Mesothelial cell of epicardium (in vitro differentiated cells): ENCODE measurements at regions not wholly inside any gene's neighbourhood (a gene's known extent, or its start where the extent isn't known, plus 50 kb on each side); places are given as distances from the start of the nearest gene placed in this dataset.

Source experiments
- DNase-seq, 2 experiments: peaks; one replicate each; pipeline ENCODE4 v3.0.0; 2021; ENCODE audit warnings: low spot score in 2 of 2; ENCODE audit not compliant: unreplicated experiment in 2 of 2
- H3K27ac Mint-ChIP-seq: 2 replicates; pipeline ENCODE4 v1.8.0; 2021; ENCODE audit warnings: mixed read lengths
- H3K27me3 Mint-ChIP-seq: 2 replicates; pipeline ENCODE4 v1.8.0; 2021; ENCODE audit warnings: low read depth, mixed read lengths
- H3K36me3 Mint-ChIP-seq: 2 replicates; pipeline ENCODE4 v1.8.0; 2021; ENCODE audit warnings: mixed read lengths
- H3K4me1 Mint-ChIP-seq: 2 replicates; pipeline ENCODE4 v1.8.0; 2021; ENCODE audit warnings: mixed read lengths
- H3K4me3 Mint-ChIP-seq: 2 replicates; pipeline ENCODE4 v1.8.0; 2021; ENCODE audit warnings: mild to moderate bottlenecking, moderate library complexity, mixed read lengths
- H3K9me3 Mint-ChIP-seq: 2 replicates; pipeline ENCODE4 v1.8.0; 2021; ENCODE audit warnings: mixed read lengths
- CTCF ChIP-seq: fragments of 200-600 bp; sonication (generic); IDR thresholded peaks from one replicate; pipeline ENCODE4 v1.5.0; 2021; ENCODE audit warnings: antibody characterized with exemption; ENCODE audit not compliant: unreplicated experiment

DNA sequence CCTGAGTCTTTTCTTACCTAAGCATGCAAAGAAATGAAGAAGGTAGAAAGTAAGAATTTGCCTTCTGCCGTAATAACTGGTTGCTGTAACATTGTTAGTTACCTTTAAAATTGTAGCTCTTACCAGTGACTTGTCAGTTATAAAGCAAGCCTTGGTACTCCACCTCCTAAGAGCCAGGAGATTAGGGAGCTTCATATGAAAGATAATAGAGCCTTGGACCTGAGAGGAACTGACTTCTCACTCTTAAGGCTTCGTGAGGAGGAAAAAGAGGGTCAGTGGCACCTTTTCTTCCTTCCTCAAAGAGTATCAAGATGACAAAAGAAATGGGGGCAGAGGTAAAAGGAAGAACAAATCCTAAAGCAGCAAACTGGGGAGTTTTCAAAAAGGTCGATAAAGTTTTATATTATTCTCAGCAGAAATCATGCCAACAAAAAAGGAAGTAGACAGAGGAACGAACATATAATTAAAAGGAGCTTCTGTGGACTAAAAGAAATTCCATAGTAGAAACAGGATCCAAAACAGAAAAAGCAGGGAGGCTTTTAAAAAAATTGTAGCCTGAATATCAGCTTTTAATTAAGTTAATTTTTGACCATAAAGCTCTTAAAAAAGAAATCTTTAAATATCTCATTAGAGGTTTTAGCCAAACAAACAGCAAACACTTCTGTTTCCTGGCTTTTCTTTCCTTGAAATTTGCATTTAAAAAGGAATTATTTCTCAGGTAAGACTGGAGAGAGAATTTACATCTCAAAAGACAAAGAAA is 847.1 kb upstream of the ALCAM start:
- peaks cover 9% of the 10 kb centered on the region for H3K4me1 Mint-ChIP-seq

GRCh38 chr3:104520228-104520655 is 846.5 kb upstream of the ALCAM start:
- H3K36me3 Mint-ChIP-seq, result no peaks in the 10 kb centered on the region
- no peak for TF ChIP-seq CTCF
- H3K4me3 Mint-ChIP-seq, result no peak overlapping the region
- H3K9me3 Mint-ChIP-seq, result peaks cover 3% of the 10 kb centered on the region
- no peak overlapping the region for H3K27ac Mint-ChIP-seq
- no peak for DNase-seq
- no peaks in the 10 kb centered on the region for H3K27me3 Mint-ChIP-seq
- peaks cover 9% of the 10 kb centered on the region for H3K4me1 Mint-ChIP-seq

More for the DNA sequence above, 847.1 kb upstream of the ALCAM start:
- DNase-seq, result no peak
- H3K27ac Mint-ChIP-seq, result no peak overlapping the region
- peaks cover 3% of the 10 kb centered on the region for H3K9me3 Mint-ChIP-seq
- H3K36me3 Mint-ChIP-seq, result no peaks in the 10 kb centered on the region
- no peak overlapping the region for H3K4me3 Mint-ChIP-seq
- no peaks in the 10 kb centered on the region for H3K27me3 Mint-ChIP-seq
- no peak for TF ChIP-seq CTCF

- DNase-seq, result no peak
- H3K27me3 Mint-ChIP-seq, result no peaks in the 10 kb centered on the region
- peaks cover 9% of the 10 kb centered on the region for H3K4me1 Mint-ChIP-seq
- peaks cover 3% of the 10 kb centered on the region for H3K9me3 Mint-ChIP-seq
- no peak for TF ChIP-seq CTCF
- no peaks in the 10 kb centered on the region for H3K36me3 Mint-ChIP-seq
- no peak overlapping the region for H3K4me3 Mint-ChIP-seq
- no peak overlapping the region for H3K27ac Mint-ChIP-seq
Observed at GRCh38 chr3:104521606-104522336, 844.9 kb upstream of the ALCAM start.

GRCh38 chr3:104523136-104523535 is 843.6 kb upstream of the ALCAM start:
- TF ChIP-seq CTCF, result no peak
- no peaks in the 10 kb centered on the region for H3K27me3 Mint-ChIP-seq
- peaks cover 3% of the 10 kb centered on the region for H3K9me3 Mint-ChIP-seq
- no peak for DNase-seq
- no peak overlapping the region for H3K4me3 Mint-ChIP-seq
- no peak overlapping the region for H3K27ac Mint-ChIP-seq
- no peaks in the 10 kb centered on the region for H3K36me3 Mint-ChIP-seq
- peaks cover 9% of the 10 kb centered on the region for H3K4me1 Mint-ChIP-seq

GRCh38 chr3:104526901-104527401 is 839.8 kb upstream of the ALCAM start:
- H3K27ac Mint-ChIP-seq, result no peak overlapping the region
- H3K27me3 Mint-ChIP-seq, result no peaks in the 10 kb centered on the region
- H3K36me3 Mint-ChIP-seq, result no peaks in the 10 kb centered on the region
- no peak overlapping the region for H3K4me3 Mint-ChIP-seq
- H3K4me1 Mint-ChIP-seq, result no peaks in the 10 kb centered on the region
- no peak for TF ChIP-seq CTCF
- H3K9me3 Mint-ChIP-seq, result peaks cover 8% of the 10 kb centered on the region
- no peak for DNase-seq
